Liver (tissue), 8 donors: ENCODE measurements at regions not wholly inside any gene's neighbourhood (a gene's known extent, or its start where the extent isn't known, plus 50 kb on each side); places are given as distances from the start of the nearest gene placed in this dataset.

Experiments
- DNase-seq: peaks from one replicate; pipeline ENCODE4 v3.0.0-alpha.2; 2017; ENCODE audit warnings: low spot score
- H3K27ac ChIP-seq, 2 donors: one replicate each; pipeline ENCODE4 v1.7.0; 2013; ENCODE audit warnings: inconsistent platforms in 2 of 2, low read length in 2 of 2, control low read depth in 1 of 2, low read depth in 1 of 2, mild to moderate bottlenecking in 1 of 2
- H3K27me3 ChIP-seq, 4 donors: one replicate each; pipeline versions ENCODE4 v1.6.1 to v1.7.0; 2013; ENCODE audit warnings: low read length in 3 of 4, inconsistent platforms in 1 of 4, mild to moderate bottlenecking in 1 of 4, moderate library complexity in 1 of 4; ENCODE audit not compliant: control insufficient read depth in 4 of 4, insufficient read depth in 4 of 4
- H3K36me3 ChIP-seq, 4 donors: one replicate each; pipeline versions ENCODE4 v1.6.1 to v1.7.0; 2013; ENCODE audit warnings: low read length in 3 of 4, mild to moderate bottlenecking in 3 of 4, low read depth in 1 of 4, moderate library complexity in 1 of 4; ENCODE audit not compliant: control insufficient read depth in 4 of 4, insufficient read depth in 3 of 4
- H3K4me1 ChIP-seq, 4 donors: one replicate each; pipeline versions ENCODE4 v1.6.1 to v1.7.0; 2013; ENCODE audit warnings: low read length in 3 of 4, mild to moderate bottlenecking in 3 of 4, moderate library complexity in 1 of 4; ENCODE audit not compliant: control insufficient read depth in 4 of 4, insufficient read depth in 4 of 4
- H3K4me3 ChIP-seq, 3 donors: one replicate each; pipeline versions ENCODE4 v1.6.1 to v1.7.0; 2013; ENCODE audit warnings: low read length in 3 of 3, control low read depth in 1 of 3, low read depth in 1 of 3, mild to moderate bottlenecking in 1 of 3
- H3K9ac ChIP-seq, 2 donors: one replicate each; pipeline ENCODE4 v1.7.0; 2013; ENCODE audit warnings: low read length in 2 of 2, mild to moderate bottlenecking in 2 of 2, moderate library complexity in 2 of 2, control low read depth in 1 of 2, low read depth in 1 of 2
- H3K9me3 ChIP-seq, 4 donors: one replicate each; pipeline versions ENCODE4 v1.6.1 to v1.7.0; 2013; ENCODE audit warnings: low read length in 3 of 4; ENCODE audit not compliant: control insufficient read depth in 4 of 4
- CTCF ChIP-seq: fragments of 150-350 bp; IDR thresholded peaks from 2 replicates; pipeline ENCODE4 v1.5.1; 2017; ENCODE audit warnings: improper control_type of control experiment, low read depth, low read length; ENCODE audit not compliant: missing input control
- FOXA1 ChIP-seq: IDR thresholded peaks from 2 replicates; pipeline ENCODE4 v1.6.1; 2016; ENCODE audit warnings: antibody characterized with exemption
- FOXA2 ChIP-seq: IDR thresholded peaks from 2 replicates; pipeline ENCODE4 v1.6.1; 2016; ENCODE audit warnings: antibody characterized with exemption
- GABPA ChIP-seq, 2 donors: IDR thresholded peaks in 1 of 2; conservative IDR thresholded peaks in 1 of 2; 2 replicates each; pipeline ENCODE4 v1.6.1; 2016; ENCODE audit warnings: antibody characterized with exemption in 2 of 2, mild to moderate bottlenecking in 1 of 2, moderate library complexity in 1 of 2
- HNF4A ChIP-seq, 2 donors: conservative IDR thresholded peaks; 2 replicates each; pipeline ENCODE4 v1.6.1; 2016; ENCODE audit warnings: antibody characterized with exemption in 2 of 2, mild to moderate bottlenecking in 2 of 2
- HNF4G ChIP-seq: IDR thresholded peaks from 2 replicates; pipeline ENCODE4 v1.6.1; 2016; ENCODE audit warnings: antibody characterized with exemption
- JUND ChIP-seq, 2 donors: IDR thresholded peaks; 2 replicates each; pipeline ENCODE4 v1.6.1; 2016; ENCODE audit warnings: antibody characterized with exemption in 2 of 2
- MAX ChIP-seq: IDR thresholded peaks from 2 replicates; pipeline ENCODE4 v1.6.1; 2016; ENCODE audit warnings: antibody characterized with exemption
- RAD21 ChIP-seq, 2 donors: IDR thresholded peaks; 2 replicates each; pipeline ENCODE4 v1.6.1; 2016; ENCODE audit warnings: antibody characterized with exemption in 2 of 2, mild to moderate bottlenecking in 2 of 2
- REST ChIP-seq: IDR thresholded peaks from 2 replicates; pipeline ENCODE4 v1.6.1; 2016; ENCODE audit warnings: antibody characterized with exemption, mild to moderate bottlenecking
- RXRA ChIP-seq, 2 donors: IDR thresholded peaks; 2 replicates each; pipeline ENCODE4 v1.6.1; 2017 to 2018; ENCODE audit warnings: antibody characterized with exemption in 2 of 2, mild to moderate bottlenecking in 1 of 2
- SP1 ChIP-seq: IDR thresholded peaks from 2 replicates; pipeline ENCODE4 v1.6.1; 2018; ENCODE audit warnings: antibody characterized with exemption, mild to moderate bottlenecking
- TAF1 ChIP-seq: conservative IDR thresholded peaks from 2 replicates; pipeline ENCODE4 v1.6.1; 2016; ENCODE audit warnings: antibody characterized with exemption, mild to moderate bottlenecking
- YY1 ChIP-seq: IDR thresholded peaks from 2 replicates; pipeline ENCODE4 v1.6.1; 2016; ENCODE audit warnings: antibody characterized with exemption, mild to moderate bottlenecking
- ZBTB33 ChIP-seq: IDR thresholded peaks from 2 replicates; pipeline ENCODE4 v1.6.1; 2016; ENCODE audit warnings: antibody characterized with exemption
- whole genome bisulfite sequencing: extraction: QIAGEN DNeasy Blood & Tissue Kit; methylation state at CpG from one replicate; pipeline ENCODE4 v1.1.7; 2013; 5-methylcytosine and 5-hydroxymethylcytosine counted together
- TF ChIP-seq, protein P1 (sequence below): IDR thresholded peaks from 2 replicates; pipeline ENCODE4 v1.6.1; 2016; ENCODE audit warnings: antibody characterized with exemption
- donor health status: healthy.
- donor health status: healthy.
- donor health status: healthy.
- donor health status: healthy.
- donor health status: healthy.

DNA sequence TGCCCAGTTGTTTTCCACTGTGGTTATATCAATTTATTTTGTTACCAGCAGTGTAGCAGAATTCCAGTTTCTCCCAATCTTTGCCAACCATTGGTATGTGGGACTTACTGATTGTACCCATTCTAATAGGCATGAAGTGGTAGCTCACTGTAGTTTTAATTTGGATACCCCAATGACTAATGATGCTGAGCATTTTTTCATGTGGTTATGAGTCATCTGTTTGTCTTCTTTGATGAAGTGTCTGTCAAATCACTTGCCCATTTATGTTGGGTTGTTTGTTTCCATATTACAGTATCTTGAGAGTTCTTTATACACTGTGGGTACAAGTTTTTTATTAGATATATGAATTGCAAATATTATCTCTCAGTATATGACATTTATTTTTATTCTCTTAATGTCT, 644.3 kb downstream of the NR2F2 start:
- Histone ChIP-seq H3K9ac (no peak overlapping the region), H3K4me1 (no peaks in the 10 kb centered on the region), H3K36me3 (no peaks in the 10 kb centered on the region), H3K27me3 (peaks cover 0 to 3% (median 0%) of the 10 kb centered on the region in 4 donors), H3K4me3 (no peak overlapping the region), H3K9me3 (no peaks in the 10 kb centered on the region), H3K27ac (no peak overlapping the region)
- DNase-seq = no peak
- TF ChIP-seq RAD21 (IDR thresholded peaks at IDR 0.05) = no peak
- no peak for TF ChIP-seq RXRA (IDR thresholded peaks at IDR 0.05)
- TF ChIP-seq FOXA1 = no peak
- no peak for TF ChIP-seq MAX
- TF ChIP-seq GABPA (IDR thresholded peaks at IDR 0.05 in 1 of 2, conservative IDR thresholded peaks at IDR 0.05 in 1 of 2) = no peak
- TF ChIP-seq ZBTB33 = no peak
- no peak for TF ChIP-seq CTCF
- TF ChIP-seq HNF4G = no peak
- no peak for TF ChIP-seq JUND (IDR thresholded peaks at IDR 0.05)
- no peak for TF ChIP-seq SP1
- TF ChIP-seq TAF1 = no peak
- TF ChIP-seq YY1 = no peak
- TF ChIP-seq HNF4A (conservative IDR thresholded peaks at IDR 0.05) = no peak

DNA sequence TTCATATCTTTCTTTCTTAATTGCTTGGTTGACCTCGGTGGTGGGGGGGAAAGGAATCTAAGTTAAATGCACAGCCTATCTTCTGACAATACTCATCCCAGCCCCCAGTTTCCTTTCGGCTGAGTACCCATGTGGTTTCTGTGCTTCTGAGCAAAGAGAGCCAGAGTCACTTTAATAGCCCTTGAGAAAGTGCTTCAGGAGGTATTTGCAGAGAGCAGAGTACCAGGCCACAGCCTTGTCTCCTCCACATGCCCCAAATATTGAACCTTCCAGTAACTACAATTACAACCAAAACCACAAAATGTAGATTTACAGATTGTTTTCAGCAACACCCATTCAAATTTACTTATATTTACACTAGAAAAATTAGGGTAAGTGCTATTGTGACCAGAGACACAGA, 647.4 kb downstream of the NR2F2 start:
- H3K9ac ChIP-seq = no peak overlapping the region
- DNase-seq = no peak
- 21% methylated on average over 2 of the region's 2 CpGs for WGBS

More for the DNA sequence above, 647.4 kb downstream of the NR2F2 start:
- no peaks in the 10 kb centered on the region for H3K36me3 ChIP-seq
- H3K9me3 ChIP-seq = no peaks in the 10 kb centered on the region
- no peaks in the 10 kb centered on the region for H3K4me1 ChIP-seq
- no peak overlapping the region for H3K27ac ChIP-seq
- no peak overlapping the region for H3K4me3 ChIP-seq
- TF ChIP-seq FOXA1 (no peak), GABPA (IDR thresholded peaks at IDR 0.05 in 1 of 2, conservative IDR thresholded peaks at IDR 0.05 in 1 of 2) (no peak), SP1 (no peak), CTCF (no peak), HNF4G (no peak), REST (no peak), FOXA2 (no peak), MAX (no peak), HNF4A (conservative IDR thresholded peaks at IDR 0.05) (no peak)
- TF ChIP-seq, protein P1, sequence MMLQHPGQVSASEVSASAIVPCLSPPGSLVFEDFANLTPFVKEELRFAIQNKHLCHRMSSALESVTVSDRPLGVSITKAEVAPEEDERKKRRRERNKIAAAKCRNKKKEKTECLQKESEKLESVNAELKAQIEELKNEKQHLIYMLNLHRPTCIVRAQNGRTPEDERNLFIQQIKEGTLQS = no peak
- H3K27me3 ChIP-seq = peaks cover 0 to 3% (median 0%) of the 10 kb centered on the region in 4 donors
